HepG2 (cell line): ENCODE measurements at regions not wholly inside any gene's neighbourhood (a gene's known extent, or its start where the extent isn't known, plus 50 kb on each side); places are given as distances from the start of the nearest gene placed in this dataset.

Experiments used
- AGO2 ChIP-seq: fragments of 200-400 bp; formaldehyde crosslinking; optimal IDR thresholded peaks from 2 replicates; pipeline ENCODE3; 2017; ENCODE audit warnings: mild to moderate bottlenecking, low read depth, low read length, moderate library complexity
- CHCHD3 ChIP-seq: sonication (generic); formaldehyde crosslinking; IDR thresholded peaks from 2 replicates; pipeline ENCODE4 v1.8.0; 2022; ENCODE audit warnings: mild to moderate bottlenecking, missing genetic modification reagents, moderate library complexity
- HDAC6 ChIP-seq: fragments of 200-600 bp; sonication (generic); IDR thresholded peaks from 2 replicates; pipeline ENCODE4 v1.7.0; 2017; ENCODE audit warnings: mild to moderate bottlenecking, antibody characterized with exemption, low read length, low read depth
- HMGXB4 ChIP-seq, 2 experiments: sonication (generic) in 1 of 2; formaldehyde crosslinking in 1 of 2; IDR thresholded peaks; 2 replicates each; pipeline versions ENCODE4 v1.4.0 to v1.6.1; 2018 to 2020; ENCODE audit warnings: missing genetic modification reagents in 2 of 2, borderline replicate concordance in 1 of 2, low read depth in 1 of 2, mild to moderate bottlenecking in 1 of 2, missing biosample characterization in 1 of 2
- KAT8 ChIP-seq: IDR thresholded peaks from 2 replicates; pipeline ENCODE4 v1.6.1; 2016; ENCODE audit warnings: missing genetic modification reagents, missing compliant biosample characterization
- MAF1 ChIP-seq: sonication (generic); formaldehyde crosslinking; IDR thresholded peaks from 2 replicates; pipeline ENCODE4 v1.5.0; 2020; ENCODE audit warnings: missing genetic modification reagents, borderline replicate concordance
- SP4 ChIP-seq: sonication (generic); formaldehyde crosslinking; IDR thresholded peaks from 2 replicates; pipeline ENCODE4 v1.8.1; 2023; ENCODE audit warnings: mild to moderate bottlenecking, missing genetic modification reagents
- SRSF1 ChIP-seq: fragments of 200-400 bp; formaldehyde crosslinking; optimal IDR thresholded peaks from 2 replicates; pipeline ENCODE3; 2017; ENCODE audit warnings: mild to moderate bottlenecking, low read depth, low read length, moderate library complexity
- ZNF205 ChIP-seq: IDR thresholded peaks from 2 replicates; pipeline ENCODE4 v1.6.1; 2018; ENCODE audit warnings: missing biosample characterization, missing genetic modification reagents
- ZNF224 ChIP-seq: sonication (generic); formaldehyde crosslinking; IDR thresholded peaks from 2 replicates; pipeline ENCODE4 v1.5.0; 2020; ENCODE audit warnings: mild to moderate bottlenecking, missing genetic modification reagents
- ZNF232 ChIP-seq: sonication (generic); formaldehyde crosslinking; IDR thresholded peaks from 2 replicates; pipeline ENCODE4 v1.4.0; 2020; ENCODE audit warnings: missing genetic modification reagents, borderline replicate concordance
- ZNF251 ChIP-seq: sonication (generic); formaldehyde crosslinking; IDR thresholded peaks from 2 replicates; pipeline ENCODE4 v1.9.0; 2021; ENCODE audit warnings: mild to moderate bottlenecking, missing genetic modification reagents
- ZNF841 ChIP-seq: sonication (generic); formaldehyde crosslinking; IDR thresholded peaks from 2 replicates; pipeline ENCODE4 v1.8.1; 2023; ENCODE audit warnings: missing genetic modification reagents, borderline replicate concordance
- ZSCAN5A ChIP-seq: sonication (generic); formaldehyde crosslinking; IDR thresholded peaks from 2 replicates; pipeline ENCODE4 v1.8.0; 2022; ENCODE audit warnings: mild to moderate bottlenecking, missing genetic modification reagents, borderline replicate concordance
- TF ChIP-seq, protein P1 (sequence below): sonication (generic); formaldehyde crosslinking; IDR thresholded peaks from 2 replicates; pipeline ENCODE4 v1.4.0; 2020; ENCODE audit warnings: mild to moderate bottlenecking, missing genetic modification reagents
- TF ChIP-seq, protein P2 (sequence below): sonication (generic); formaldehyde crosslinking; IDR thresholded peaks from 2 replicates; pipeline ENCODE4 v1.5.0; 2020; ENCODE audit warnings: missing genetic modification reagents

GRCh38 chr2:8574196-8575037 lies 107.4 kb upstream of the ID2 start (continued):
- TF ChIP-seq, protein P1, sequence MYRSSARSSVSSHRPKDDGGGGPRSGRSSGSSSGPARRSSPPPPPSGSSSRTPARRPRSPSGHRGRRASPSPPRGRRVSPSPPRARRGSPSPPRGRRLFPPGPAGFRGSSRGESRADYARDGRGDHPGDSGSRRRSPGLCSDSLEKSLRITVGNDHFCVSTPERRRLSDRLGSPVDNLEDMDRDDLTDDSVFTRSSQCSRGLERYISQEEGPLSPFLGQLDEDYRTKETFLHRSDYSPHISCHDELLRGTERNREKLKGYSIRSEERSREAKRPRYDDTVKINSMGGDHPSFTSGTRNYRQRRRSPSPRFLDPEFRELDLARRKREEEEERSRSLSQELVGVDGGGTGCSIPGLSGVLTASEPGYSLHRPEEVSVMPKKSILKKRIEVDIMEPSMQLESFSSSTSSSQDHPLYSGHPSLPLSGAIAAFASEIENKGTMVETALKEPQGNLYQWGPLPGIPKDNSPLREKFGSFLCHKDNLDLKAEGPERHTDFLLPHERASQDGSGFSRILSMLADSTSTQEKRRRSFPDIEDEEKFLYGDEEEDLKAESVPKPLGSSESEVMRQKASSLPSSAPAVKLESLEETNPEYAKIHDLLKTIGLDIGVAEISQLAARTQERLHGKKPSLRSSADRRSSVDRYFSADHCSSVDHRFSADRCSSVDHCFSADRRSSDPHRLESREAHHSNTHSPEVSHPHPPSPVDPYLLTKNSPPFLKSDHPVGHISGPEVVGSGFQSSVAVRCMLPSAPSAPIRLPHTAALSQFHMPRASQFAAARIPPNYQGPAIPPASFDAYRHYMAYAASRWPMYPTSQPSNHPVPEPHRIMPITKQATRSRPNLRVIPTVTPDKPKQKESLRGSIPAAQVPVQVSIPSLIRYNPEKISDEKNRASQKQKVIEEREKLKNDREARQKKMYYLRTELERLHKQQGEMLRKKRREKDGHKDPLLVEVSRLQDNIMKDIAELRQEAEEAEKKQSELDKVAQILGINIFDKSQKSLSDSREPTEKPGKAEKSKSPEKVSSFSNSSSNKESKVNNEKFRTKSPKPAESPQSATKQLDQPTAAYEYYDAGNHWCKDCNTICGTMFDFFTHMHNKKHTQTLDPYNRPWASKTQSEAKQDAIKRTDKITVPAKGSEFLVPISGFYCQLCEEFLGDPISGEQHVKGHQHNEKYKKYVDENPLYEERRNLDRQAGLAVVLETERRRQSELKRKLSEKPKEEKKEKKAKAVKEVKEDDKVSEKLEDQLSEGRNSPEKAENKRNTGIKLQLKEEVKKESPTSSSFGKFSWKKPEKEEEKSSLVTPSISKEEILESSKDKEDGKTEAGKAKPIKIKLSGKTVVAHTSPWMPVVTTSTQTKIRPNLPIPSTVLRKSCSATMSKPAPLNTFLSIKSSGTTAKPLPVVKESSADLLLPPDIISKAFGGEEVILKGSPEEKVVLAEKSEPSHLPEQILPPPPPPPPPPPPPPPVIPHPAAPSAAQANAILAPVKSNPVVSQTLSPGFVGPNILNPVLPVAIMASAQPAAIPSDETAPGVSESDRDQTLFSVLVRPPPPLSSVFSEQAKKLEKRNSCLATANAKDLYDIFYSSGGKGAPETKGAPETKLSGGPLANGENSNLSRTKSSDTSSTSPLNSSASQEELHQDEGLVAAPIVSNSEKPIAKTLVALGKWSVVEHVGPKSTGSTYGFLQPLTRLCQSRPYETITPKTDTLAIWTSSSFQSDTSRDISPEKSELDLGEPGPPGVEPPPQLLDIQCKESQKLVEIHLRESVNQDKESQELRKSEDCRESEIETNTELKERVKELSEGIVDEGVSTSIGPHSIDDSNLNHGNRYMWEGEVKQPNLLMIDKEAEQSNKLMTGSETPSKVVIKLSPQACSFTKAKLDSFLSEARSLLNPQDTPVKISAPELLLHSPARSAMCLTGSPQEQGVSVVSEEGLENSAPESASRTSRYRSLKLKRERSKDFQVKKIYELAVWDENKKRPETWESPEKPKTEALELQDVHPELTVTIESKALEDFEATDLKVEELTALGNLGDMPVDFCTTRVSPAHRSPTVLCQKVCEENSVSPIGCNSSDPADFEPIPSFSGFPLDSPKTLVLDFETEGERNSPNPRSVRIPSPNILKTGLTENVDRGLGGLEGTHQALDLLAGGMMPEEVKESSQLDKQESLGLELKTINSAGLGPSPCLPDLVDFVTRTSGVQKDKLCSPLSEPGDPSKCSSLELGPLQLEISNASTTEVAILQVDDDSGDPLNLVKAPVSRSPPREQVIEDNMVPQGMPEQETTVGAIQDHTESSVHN (CRISPR knock-in tag), result peak; percentile 37; the same call in 1 of the 2 replicates
- no peak for TF ChIP-seq ZNF841
- peak; percentile 80 to 89; a peak in 3 of 4 replicates for TF ChIP-seq HMGXB4 (CRISPR knock-in tag; IDR thresholded peaks at IDR 0.05; ENCODE audit: borderline replicate concordance in 1 of 2, low read depth in 1 of 2)
- TF ChIP-seq KAT8, result peak; percentile 82
- TF ChIP-seq ZNF205, result peak; percentile 53; the same call in 1 of the 2 replicates
- TF ChIP-seq, protein P2, sequence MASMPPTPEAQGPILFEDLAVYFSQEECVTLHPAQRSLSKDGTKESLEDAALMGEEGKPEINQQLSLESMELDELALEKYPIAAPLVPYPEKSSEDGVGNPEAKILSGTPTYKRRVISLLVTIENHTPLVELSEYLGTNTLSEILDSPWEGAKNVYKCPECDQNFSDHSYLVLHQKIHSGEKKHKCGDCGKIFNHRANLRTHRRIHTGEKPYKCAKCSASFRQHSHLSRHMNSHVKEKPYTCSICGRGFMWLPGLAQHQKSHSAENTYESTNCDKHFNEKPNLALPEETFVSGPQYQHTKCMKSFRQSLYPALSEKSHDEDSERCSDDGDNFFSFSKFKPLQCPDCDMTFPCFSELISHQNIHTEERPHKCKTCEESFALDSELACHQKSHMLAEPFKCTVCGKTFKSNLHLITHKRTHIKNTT, result no peak
- TF ChIP-seq SRSF1, result peak; percentile 66
- peak; percentile 18 for TF ChIP-seq SP4
- no peak for TF ChIP-seq HDAC6
- TF ChIP-seq ZNF224 (CRISPR knock-in tag), result 0 out of 2 replicates have a peak, but pooled peaks have one; percentile 10
- TF ChIP-seq ZNF251, result no peak
- 0 out of 2 replicates have a peak, but pooled peaks have one; percentile 43 for TF ChIP-seq CHCHD3 (CRISPR knock-in tag)
- no peak for TF ChIP-seq ZNF232 (CRISPR knock-in tag)
- peak; percentile 54; the same call in 1 of the 2 replicates for TF ChIP-seq MAF1 (CRISPR knock-in tag)
- no peak for TF ChIP-seq AGO2
- TF ChIP-seq ZSCAN5A, result no peak
